C4-2B (cell line): ENCODE measurements at regions not wholly inside any gene's neighbourhood (a gene's known extent, or its start where the extent isn't known, plus 50 kb on each side); places are given as distances from the start of the nearest gene placed in this dataset.

Experiments used
- ZFX ChIP-seq: fragments of 450-650 bp; IDR thresholded peaks from 2 replicates; pipeline ENCODE4 v1.6.1; 2017
- TF ChIP-seq, protein P1 (sequence below): fragments of 450-650 bp; conservative IDR thresholded peaks from 2 replicates; pipeline ENCODE4 v1.5.1; 2017; ENCODE audit warnings: mild to moderate bottlenecking

DNA sequence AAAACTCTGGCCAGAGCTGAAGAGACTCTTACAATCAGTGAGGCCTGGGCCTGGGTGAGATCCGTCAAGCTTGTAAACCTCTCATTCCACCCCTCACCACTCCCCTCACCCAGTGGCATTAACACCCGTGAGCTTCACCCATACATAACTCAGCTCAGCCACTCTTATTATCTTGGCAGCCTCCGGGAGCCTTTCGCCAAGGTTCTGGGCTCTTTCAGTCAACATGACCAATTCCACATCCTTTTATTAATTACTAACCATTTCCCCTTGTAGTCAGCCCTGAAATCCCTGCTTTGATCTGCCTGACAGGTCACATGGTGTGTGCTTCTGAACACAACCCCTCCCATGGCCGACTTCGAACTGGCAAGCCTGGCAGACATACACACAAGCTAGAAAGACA, 134.8 kb downstream of the SETD4 start:
- TF ChIP-seq, protein P1, sequence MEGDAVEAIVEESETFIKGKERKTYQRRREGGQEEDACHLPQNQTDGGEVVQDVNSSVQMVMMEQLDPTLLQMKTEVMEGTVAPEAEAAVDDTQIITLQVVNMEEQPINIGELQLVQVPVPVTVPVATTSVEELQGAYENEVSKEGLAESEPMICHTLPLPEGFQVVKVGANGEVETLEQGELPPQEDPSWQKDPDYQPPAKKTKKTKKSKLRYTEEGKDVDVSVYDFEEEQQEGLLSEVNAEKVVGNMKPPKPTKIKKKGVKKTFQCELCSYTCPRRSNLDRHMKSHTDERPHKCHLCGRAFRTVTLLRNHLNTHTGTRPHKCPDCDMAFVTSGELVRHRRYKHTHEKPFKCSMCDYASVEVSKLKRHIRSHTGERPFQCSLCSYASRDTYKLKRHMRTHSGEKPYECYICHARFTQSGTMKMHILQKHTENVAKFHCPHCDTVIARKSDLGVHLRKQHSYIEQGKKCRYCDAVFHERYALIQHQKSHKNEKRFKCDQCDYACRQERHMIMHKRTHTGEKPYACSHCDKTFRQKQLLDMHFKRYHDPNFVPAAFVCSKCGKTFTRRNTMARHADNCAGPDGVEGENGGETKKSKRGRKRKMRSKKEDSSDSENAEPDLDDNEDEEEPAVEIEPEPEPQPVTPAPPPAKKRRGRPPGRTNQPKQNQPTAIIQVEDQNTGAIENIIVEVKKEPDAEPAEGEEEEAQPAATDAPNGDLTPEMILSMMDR = no peak
- TF ChIP-seq ZFX = no peak
